Fibroblast of lung (primary cell): ENCODE measurements at regions not wholly inside any gene's neighbourhood (a gene's known extent, or its start where the extent isn't known, plus 50 kb on each side); places are given as distances from the start of the nearest gene placed in this dataset.

Source experiments
- EZH2 ChIP-seq: IDR thresholded peaks from 2 replicates; pipeline ENCODE4 v1.5.1; 2012; ENCODE audit warnings: low read length, control low read depth, mild to moderate bottlenecking; ENCODE audit errors: missing control alignments
- TF ChIP-seq, protein P1 (sequence below), 2 donors: IDR thresholded peaks in 1 of 2; conservative IDR thresholded peaks in 1 of 2; 1 replicate in 1 of 2; 2 replicates in 1 of 2; pipeline ENCODE4 v1.5.1; 2011 to 2012; ENCODE audit warnings: low read length in 2 of 2, control low read depth in 1 of 2, inconsistent platforms in 1 of 2, low read depth in 1 of 2, mild to moderate bottlenecking in 1 of 2

DNA sequence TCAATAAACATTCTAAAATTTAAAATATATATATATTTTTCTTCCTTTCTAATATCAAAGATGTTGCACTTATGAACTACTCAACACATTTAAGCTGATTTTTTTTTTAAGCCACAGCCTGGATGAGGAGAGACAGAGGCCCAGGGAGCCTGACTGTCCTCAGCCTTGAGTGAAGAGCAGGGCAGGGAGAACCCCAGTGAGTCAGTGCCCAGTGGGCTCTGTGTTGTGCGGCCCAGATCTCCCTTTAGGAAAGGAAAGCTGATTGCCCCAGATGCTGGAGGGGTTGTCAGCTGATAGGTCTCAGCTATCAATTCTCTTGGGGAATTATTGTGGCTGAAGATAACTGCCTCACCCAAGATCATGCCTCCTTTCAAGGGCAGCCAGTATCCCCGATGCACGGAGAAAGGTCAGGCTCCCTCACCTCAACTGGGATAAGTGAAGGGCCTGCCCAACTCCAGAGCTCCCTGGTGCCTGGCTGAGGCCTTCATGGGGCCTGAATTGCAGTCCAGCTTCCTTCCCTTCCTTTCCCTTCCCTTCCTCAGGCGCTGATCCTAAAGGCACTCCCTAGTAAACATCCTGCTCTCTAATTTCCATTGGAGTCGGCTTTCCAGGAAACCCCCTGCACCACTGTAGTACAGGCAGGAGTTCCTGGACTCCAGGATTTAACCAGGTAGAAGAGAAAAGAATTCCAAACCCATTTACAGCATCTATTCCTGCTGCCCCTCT lies 106.9 kb upstream of the ATL2 start:
- TF ChIP-seq, protein P1, sequence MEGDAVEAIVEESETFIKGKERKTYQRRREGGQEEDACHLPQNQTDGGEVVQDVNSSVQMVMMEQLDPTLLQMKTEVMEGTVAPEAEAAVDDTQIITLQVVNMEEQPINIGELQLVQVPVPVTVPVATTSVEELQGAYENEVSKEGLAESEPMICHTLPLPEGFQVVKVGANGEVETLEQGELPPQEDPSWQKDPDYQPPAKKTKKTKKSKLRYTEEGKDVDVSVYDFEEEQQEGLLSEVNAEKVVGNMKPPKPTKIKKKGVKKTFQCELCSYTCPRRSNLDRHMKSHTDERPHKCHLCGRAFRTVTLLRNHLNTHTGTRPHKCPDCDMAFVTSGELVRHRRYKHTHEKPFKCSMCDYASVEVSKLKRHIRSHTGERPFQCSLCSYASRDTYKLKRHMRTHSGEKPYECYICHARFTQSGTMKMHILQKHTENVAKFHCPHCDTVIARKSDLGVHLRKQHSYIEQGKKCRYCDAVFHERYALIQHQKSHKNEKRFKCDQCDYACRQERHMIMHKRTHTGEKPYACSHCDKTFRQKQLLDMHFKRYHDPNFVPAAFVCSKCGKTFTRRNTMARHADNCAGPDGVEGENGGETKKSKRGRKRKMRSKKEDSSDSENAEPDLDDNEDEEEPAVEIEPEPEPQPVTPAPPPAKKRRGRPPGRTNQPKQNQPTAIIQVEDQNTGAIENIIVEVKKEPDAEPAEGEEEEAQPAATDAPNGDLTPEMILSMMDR (conservative IDR thresholded peaks at IDR 0.05 in 1 of 2, IDR thresholded peaks at IDR 0.05 in 1 of 2; ENCODE audit: low read depth in 1 of 2, low read length in 2 of 2) = no peak
- no peak for TF ChIP-seq EZH2
